NCI-H2029 treated with DMSO at 0.1 percent for 48 hours (cell line): ENCODE measurements at regions not wholly inside any gene's neighbourhood (a gene's known extent, or its start where the extent isn't known, plus 50 kb on each side); places are given as distances from the start of the nearest gene placed in this dataset.
A peak's percentile ranks its signal among the peaks of the same experiment; 100 is the strongest.
"Not testable (repeated sequence)": the region's sequence is repeated elsewhere in the genome, so short reads cannot be mapped to it uniquely, and the experiment has no call there.

ENCODE experiments used
- DNase-seq: peaks from one replicate; lab custom pipeline; 2025; lab: John Stamatoyannopoulos, UW

DNA sequence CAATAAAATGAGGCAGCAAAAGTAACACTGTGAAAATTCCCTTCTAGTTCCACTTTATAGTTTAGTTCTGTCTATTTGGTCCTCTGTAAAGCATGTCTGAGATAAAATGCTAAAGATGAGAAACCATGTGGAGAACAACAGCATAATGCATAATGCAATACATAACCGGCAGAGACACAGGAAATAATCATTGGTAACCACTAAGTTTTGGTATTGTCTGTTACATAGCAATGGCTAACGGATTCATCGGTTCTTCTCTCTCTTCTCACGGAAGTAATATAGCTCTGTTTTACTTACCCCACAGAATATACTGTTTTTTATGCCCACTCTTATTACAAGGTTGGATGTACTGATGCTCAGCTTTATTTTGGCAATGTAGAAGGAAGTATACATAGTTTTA, 158.9 kb downstream of the FAM174A start:
- no peak for DNase-seq

DNA sequence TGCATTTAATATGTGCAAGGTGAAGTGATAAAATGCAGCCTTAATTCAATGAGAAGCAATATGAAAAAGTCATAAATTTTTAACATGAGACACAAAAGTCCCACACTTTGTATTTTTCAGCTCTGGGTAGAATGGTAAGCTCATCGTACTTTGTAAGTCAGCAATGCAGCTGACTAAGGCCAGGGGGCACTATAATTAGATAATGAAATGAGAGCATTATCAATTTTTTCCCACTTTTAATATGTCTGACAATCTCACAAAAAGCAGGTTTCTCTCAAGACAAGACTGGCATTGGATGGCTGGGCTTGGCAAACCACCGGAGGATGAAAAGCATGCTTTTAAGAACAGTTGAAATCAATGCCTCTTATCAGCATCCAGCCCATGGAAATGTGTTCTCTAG, 162.8 kb downstream of the FAM174A start:
- DNase-seq, result no peak

DNA sequence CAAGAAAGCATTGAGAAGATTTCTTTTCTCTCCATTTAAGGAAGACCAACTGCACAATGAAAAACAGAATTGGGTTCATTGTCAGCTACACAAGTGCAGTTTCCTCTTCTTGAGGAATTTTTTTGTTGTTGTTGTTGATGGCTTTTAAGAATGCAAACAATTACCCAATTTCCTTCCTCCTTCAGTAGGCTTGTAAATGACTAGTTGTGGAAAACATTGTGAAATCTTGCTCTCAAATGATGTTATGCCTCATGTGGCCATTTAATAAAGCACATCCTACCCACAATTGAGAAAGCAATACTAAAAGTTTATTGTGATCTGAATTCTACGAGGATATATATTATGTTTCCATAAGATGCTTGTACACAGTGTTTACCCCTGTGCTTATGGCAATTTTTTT, 171.6 kb downstream of the FAM174A start:
- DNase-seq, result no peak

DNA sequence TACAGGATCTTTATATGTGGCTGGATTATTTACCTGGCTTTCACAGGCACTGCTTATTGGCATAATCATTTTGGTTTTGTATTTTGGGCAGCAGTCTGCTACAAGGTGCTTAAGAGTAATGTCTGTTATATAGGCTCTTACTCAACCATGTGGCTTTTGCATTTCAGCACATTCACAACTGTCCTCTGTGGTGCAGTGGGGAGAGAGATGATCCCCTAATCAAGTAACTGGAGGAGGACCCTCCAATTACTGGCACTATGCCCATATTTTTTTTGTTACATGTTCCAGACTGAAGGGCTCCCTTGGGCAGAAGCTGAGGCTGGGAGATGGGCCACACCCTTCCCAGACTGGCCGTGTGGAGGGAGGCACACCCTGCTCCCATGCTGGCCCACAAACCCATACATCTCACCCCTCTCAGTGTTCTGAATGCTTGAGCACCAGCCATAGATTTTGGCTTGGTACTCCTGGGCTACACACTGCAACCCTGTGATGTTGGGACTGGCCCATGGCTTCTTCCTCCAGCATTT, 173.5 kb downstream of the FAM174A start:
- no peak for DNase-seq

DNA sequence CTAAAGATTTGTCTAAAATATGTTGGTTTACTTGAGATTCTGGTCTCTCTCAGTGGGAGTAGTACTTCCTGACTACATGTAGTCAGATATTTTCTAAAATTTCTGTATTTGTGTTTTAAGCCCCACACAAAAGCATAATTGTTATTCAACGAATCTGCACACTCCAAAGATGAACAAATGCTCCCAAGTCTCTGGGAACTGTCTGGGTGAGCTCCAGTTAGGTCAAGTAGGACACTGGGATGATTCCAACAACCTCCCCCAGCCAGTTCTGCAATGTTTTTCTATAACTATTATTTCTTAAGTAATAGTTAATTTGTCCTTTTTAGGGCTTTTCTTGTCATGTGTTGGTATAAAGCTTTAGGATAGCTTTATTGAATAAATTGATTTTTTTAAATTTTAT, 174.6 kb downstream of the FAM174A start:
- DNase-seq, result no peak

DNA sequence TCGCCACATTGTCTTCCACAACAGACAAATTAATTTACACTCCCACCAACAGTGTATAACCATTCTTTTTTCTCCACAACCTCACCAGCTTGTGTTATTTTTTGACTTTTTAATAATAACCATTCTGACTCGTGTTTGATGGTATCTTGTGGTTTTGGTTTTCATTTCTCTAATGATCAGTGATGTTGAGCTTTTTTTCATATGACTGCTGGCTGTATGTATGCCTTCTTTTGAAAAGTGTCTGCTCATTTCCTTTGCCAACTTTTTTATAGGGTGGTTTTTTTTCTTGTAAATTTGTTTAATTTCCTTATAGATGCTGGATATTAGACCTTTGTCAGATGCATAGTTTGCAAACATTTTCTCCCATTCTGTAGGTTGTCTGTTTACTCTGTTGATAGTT, 179.6 kb downstream of the FAM174A start:
- DNase-seq, result not testable (repeated sequence)

DNA sequence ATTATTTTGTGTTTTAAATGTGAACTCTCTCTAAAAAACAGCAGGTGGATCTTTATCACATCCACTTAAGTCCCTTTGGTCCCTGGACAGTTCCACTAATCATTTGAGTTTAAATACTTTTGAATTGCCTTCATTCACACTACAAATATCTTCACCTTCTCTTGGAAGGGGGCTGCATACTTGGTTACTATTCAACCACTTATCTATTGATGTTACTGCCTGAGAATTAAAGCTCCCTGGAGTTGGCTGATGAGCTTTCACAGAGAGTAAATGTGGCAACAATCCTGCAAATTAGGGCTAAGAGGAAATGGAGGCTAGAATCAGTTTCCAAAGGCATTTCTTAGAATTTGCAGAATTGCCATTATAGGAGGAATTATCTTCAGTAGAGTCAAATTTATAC, 180.4 kb downstream of the ST8SIA4 start:
- DNase-seq, result no peak

DNA sequence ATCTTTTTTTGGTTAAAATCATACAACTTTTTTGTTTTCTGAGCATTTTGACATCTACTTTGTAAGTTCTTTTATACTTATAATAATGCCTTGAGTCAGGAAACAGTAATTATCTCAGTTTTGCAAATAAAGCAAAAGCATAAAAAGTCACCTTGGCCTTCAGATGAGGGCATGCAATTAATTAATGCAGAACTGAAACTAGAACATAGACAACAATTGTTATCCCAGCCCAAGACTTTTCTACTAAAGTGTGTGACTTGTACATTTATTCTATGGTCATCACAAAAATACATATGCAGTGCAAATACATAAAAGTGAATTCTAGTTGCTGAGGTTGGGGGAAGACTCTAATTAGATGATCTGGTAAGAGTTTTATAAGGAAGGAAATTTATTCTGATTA, 179.9 kb downstream of the ST8SIA4 start:
- DNase-seq, result no peak

DNA sequence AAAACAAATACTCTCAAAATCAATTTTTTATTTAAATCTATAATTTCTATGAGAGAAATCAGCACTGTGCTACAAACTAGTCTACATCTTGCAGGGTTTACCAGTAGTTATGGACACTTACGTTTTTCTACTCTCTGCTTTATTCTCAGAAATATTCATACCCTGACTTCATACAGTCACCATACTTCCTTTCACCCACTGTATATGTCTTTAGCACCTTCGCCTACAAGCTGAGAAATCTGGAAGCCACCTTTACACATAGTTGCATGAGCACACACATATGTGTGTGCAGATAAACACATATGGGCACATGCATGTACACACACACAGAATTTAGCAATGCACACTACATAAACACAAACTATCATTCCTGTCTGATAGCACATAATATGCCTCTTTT, 177.0 kb downstream of the ST8SIA4 start:
- DNase-seq, result no peak

DNA sequence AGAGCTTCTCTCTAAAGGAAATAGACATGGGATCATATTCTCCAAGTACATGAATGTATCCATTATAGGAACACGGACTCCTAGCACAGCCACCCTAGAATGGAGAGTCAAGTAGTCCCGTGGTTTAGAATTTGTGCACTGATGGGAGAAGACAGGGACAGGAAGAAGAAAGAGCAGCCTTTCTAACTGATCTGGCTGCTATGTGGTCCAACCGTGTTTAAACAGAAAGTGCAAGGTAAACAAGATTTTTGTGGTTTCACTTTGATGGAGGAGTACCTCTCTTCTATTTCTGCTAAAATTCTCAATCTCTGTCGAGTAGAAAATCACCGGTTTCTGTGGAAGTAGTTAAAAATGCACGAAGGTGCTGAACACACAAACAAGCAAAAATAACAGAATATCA, 171.3 kb downstream of the ST8SIA4 start:
- peak; percentile 31 for DNase-seq

DNA sequence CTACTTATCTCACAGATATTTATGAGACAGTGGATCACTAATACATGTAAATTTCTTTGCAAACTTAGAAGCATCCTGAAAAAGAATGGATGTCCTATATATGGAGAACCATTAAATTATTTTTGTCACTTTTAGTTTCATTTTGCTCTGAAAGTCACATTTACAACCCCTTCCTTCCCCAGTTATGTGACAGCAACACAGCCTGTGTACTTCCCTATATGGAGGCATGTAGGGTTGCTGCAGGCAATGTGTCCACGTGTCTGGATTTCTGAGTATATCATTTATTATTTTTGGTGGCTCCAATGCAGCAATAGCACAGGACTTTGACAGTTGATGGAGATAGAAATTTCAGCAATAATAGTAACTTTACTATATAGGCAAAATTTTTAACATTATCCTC, 156.4 kb downstream of the ST8SIA4 start:
- DNase-seq, result no peak

DNA sequence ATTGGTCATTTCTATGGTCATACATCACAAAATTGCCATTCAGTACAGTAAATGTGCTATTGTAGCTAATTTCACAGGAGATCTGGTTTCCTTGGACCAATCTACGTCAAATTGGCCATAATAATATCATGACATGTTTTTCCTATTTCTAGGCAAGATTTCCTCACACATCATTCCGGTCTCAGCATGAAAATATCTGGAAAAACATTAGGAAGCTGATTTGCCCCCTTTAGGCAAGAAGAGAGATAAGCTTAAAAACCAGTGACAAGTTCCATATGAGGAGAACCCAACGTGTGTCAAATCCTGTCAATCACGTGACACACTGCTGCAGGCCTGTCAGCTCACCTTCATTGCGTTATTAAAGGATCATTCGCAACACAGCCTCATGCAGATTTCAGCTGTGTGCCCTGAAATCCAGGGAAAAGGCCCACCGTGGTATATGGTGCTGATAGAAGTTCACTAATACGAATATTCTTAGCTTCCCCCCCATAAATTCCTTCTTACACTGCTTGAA, 153.3 kb downstream of the ST8SIA4 start:
- DNase-seq, result no peak

DNA sequence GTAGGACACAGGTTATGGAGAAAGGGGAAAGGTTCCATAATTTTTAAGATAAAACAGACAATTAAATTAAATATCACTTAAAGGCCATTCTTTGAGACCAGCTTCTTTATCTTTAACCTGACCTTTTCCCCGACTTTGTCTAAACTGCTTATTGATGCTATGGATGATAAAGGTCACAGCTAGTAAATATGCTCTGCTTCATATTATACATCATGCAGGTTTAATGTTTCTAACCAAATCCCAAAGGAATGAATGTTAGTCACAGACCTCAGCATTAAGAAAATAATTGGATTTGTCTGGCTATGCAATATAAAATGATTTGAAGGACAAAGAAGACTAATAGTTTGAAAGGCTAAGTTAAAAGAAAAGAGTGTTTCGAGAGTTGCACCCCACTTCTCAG, 147.6 kb downstream of the ST8SIA4 start:
- no peak for DNase-seq
